ENCODE measurements at regions not wholly inside any gene's neighbourhood (a gene's known extent, or its start where the extent isn't known, plus 50 kb on each side); places are given as distances from the start of the nearest gene placed in this dataset.

- TF ChIP-seq CTCF (conservative IDR thresholded peaks at IDR 0.05) = no peak
Observed at GRCh38 chr11:28757725-28758515, 649.7 kb downstream of the METTL15 start.

GRCh38 chr11:28756977-28757376 lies 648.8 kb downstream of the METTL15 start:
- no peak overlapping the region for H3K27ac ChIP-seq

More at GRCh38 chr11:28757725-28758515, 649.7 kb downstream of the METTL15 start:
- no peak overlapping the region for H3K27ac ChIP-seq

GRCh38 chr11:28743061-28743550 lies 634.9 kb downstream of the METTL15 start:
- H3K27ac ChIP-seq = no peak overlapping the region
- TF ChIP-seq CTCF (conservative IDR thresholded peaks at IDR 0.05) = no peak

More at GRCh38 chr11:28756977-28757376, 648.8 kb downstream of the METTL15 start:
- TF ChIP-seq CTCF (conservative IDR thresholded peaks at IDR 0.05) = no peak

GRCh38 chr11:28739489-28740280 lies 631.5 kb downstream of the METTL15 start:
- no peak overlapping the region for H3K27ac ChIP-seq
- no peak for TF ChIP-seq CTCF (conservative IDR thresholded peaks at IDR 0.05)

- no peak for TF ChIP-seq CTCF (conservative IDR thresholded peaks at IDR 0.05)
- H3K27ac ChIP-seq = no peak overlapping the region
Observed at GRCh38 chr11:28738549-28738948, 630.4 kb downstream of the METTL15 start.

GRCh38 chr11:28736256-28736655 lies 628.1 kb downstream of the METTL15 start:
- no peak for TF ChIP-seq CTCF (conservative IDR thresholded peaks at IDR 0.05)
- H3K27ac ChIP-seq = no peak overlapping the region

GRCh38 chr11:28735511-28735910 lies 627.3 kb downstream of the METTL15 start:
- no peak for TF ChIP-seq CTCF (conservative IDR thresholded peaks at IDR 0.05)
- H3K27ac ChIP-seq = no peak overlapping the region
